ENCODE measurements at regions not wholly inside any gene's neighbourhood (a gene's known extent, or its start where the extent isn't known, plus 50 kb on each side); places are given as distances from the start of the nearest gene placed in this dataset.

- ChIA-PET POLR2A (no interaction called here), CTCF (no interaction called here)
- Mint-ChIP-seq H3K4me1 (0 out of 2 replicates have a peak, but pooled peaks cover 4% of the 10 kb centered on the region), H3K9me3 (peaks cover 35% of the 10 kb centered on the region), H3K27me3 (ENCODE audit: low read depth) (no peaks in the 10 kb centered on the region), H3K4me3 (no peak overlapping the region), H3K27ac (no peak overlapping the region), H3K36me3 (peaks cover 25% of the 10 kb centered on the region)
- ATAC-seq (peak; percentile 65), DNase-seq (ENCODE audit: low spot score) (no peak)
- TF ChIP-seq GABPB1 (CRISPR knock-in tag; IDR thresholded peaks at IDR 0.05): no peak
- no peak for TF ChIP-seq JAZF1 (CRISPR knock-in tag; IDR thresholded peaks at IDR 0.05)
- TF ChIP-seq MAX (CRISPR knock-in tag; IDR thresholded peaks at IDR 0.05): no peak
Measured at GRCh38 chr3:161890147-161890625, 393.6 kb downstream of the OTOL1 start.

GRCh38 chr3:161893972-161894371 is 397.4 kb downstream of the OTOL1 start:
- ATAC-seq: no peak
- Mint-ChIP-seq H3K36me3 (peaks cover 13% of the 10 kb centered on the region), H3K4me3 (no peak overlapping the region), H3K9me3 (peaks cover 25% of the 10 kb centered on the region), H3K27me3 (ENCODE audit: low read depth) (no peaks in the 10 kb centered on the region), H3K27ac (no peak overlapping the region), H3K4me1 (0 out of 2 replicates have a peak, but pooled peaks cover 10% of the 10 kb centered on the region)
- no peak for DNase-seq (ENCODE audit: low spot score)
- ChIA-PET CTCF (no interaction called here), POLR2A (no interaction called here)
- no peak for TF ChIP-seq MAX (CRISPR knock-in tag; IDR thresholded peaks at IDR 0.05)
- no peak for TF ChIP-seq E2F1 (CRISPR knock-in tag; IDR thresholded peaks at IDR 0.05)
- no peak for TF ChIP-seq HMGA2 (CRISPR knock-in tag; IDR thresholded peaks at IDR 0.05)
- no peak for TF ChIP-seq ZNF121 (CRISPR knock-in tag; IDR thresholded peaks at IDR 0.05)
- TF ChIP-seq ZNF671 (CRISPR knock-in tag; IDR thresholded peaks at IDR 0.05): no peak
- no peak for TF ChIP-seq ZNF219 (CRISPR knock-in tag; IDR thresholded peaks at IDR 0.05; ENCODE audit: borderline replicate concordance)
- no peak for TF ChIP-seq TP53 (CRISPR knock-in tag; IDR thresholded peaks at IDR 0.05)
- TF ChIP-seq STAT6 (CRISPR knock-in tag; conservative IDR thresholded peaks at IDR 0.05; ENCODE audit: low read depth): no peak
- TF ChIP-seq ETV6 (CRISPR knock-in tag; IDR thresholded peaks at IDR 0.05): no peak
- TF ChIP-seq CTCF (IDR thresholded peaks at IDR 0.05): no peak
- no peak for TF ChIP-seq FOXJ3 (CRISPR knock-in tag; IDR thresholded peaks at IDR 0.05; ENCODE audit: borderline replicate concordance)
- TF ChIP-seq MYBL2 (CRISPR knock-in tag; IDR thresholded peaks at IDR 0.05): no peak
- no peak for TF ChIP-seq CDX4 (CRISPR knock-in tag; IDR thresholded peaks at IDR 0.05; ENCODE audit: borderline replicate concordance)
- TF ChIP-seq ZNF512 (CRISPR knock-in tag; IDR thresholded peaks at IDR 0.05; ENCODE audit: borderline replicate concordance): no peak
- no peak for TF ChIP-seq ZNF317 (CRISPR knock-in tag; IDR thresholded peaks at IDR 0.05; ENCODE audit: borderline replicate concordance, low read depth)

Measured in WTC11 (cell line).